Neural progenitor cell (in vitro differentiated cells): ENCODE measurements at regions not wholly inside any gene's neighbourhood (a gene's known extent, or its start where the extent isn't known, plus 50 kb on each side); places are given as distances from the start of the nearest gene placed in this dataset.

ENCODE experiments used
- CTCF ChIP-seq: fragments of 200-600 bp; sonication (generic); IDR thresholded peaks from 2 replicates; pipeline ENCODE4 v1.5.1; 2017; ENCODE audit warnings: antibody characterized with exemption, mild to moderate bottlenecking
- EZH2 ChIP-seq: fragments of 200-600 bp; sonication (generic); IDR thresholded peaks from 2 replicates; pipeline ENCODE4 v1.6.1; 2017; ENCODE audit warnings: antibody characterized with exemption, mild to moderate bottlenecking, moderate library complexity

GRCh38 chr18:64929036-64929435 lies 780.1 kb upstream of the LINC00305 start:
- TF ChIP-seq CTCF (no peak), EZH2 (no peak)
